Activated T-helper 1 cell treated with anti-CD3 and anti-CD28 coated beads, Interleukin-2, amount 50 U/mL, for 16 hours (primary cell): ENCODE measurements at regions not wholly inside any gene's neighbourhood (a gene's known extent, or its start where the extent isn't known, plus 50 kb on each side); places are given as distances from the start of the nearest gene placed in this dataset.

Experiments
- DNase-seq, 2 donors: peaks; one replicate each; pipeline ENCODE4 v3.0.0-alpha.2; 2020; ENCODE audit warnings: low read depth in 1 of 2, low spot score in 1 of 2

DNA sequence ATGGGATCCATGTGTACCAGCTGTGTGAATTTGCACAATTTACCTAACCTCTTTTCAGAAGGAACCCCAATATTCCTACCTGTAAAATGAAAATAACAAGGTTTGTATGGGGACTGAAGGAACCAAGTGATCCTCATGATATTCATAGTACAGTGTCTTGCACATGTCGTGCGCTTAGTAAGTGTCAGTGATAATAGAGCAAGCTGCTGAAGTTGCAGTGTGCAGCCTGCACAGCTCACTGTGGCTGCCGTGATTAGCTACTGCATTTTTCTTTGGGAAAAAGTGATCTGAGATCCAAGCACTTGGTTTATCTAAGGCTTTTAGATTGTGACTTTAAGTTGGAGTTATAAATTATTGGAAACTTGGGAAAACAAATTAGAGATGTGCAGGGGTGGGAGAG is 135.9 kb upstream of the FRY start:
- DNase-seq: no peak

DNA sequence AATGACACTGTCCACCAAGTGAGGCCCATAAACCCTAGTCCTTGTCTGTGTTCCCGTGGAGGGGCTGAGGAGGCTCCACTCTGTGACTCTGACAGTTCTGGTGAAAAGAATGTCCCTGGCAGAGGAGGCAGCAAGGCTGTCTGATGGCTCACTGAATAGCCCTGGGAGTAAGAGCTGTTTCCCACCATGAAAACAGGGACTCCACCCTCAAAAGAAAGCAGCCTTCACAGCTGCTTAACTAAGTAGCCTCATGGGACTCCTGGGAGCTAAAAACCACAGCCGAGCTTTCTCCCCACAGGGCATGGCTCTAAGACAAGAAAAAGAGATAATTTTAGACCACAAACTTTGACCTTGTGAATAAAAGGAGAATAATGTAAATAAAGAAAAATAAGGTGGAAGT is 135.1 kb upstream of the FRY start:
- no peak for DNase-seq

DNA sequence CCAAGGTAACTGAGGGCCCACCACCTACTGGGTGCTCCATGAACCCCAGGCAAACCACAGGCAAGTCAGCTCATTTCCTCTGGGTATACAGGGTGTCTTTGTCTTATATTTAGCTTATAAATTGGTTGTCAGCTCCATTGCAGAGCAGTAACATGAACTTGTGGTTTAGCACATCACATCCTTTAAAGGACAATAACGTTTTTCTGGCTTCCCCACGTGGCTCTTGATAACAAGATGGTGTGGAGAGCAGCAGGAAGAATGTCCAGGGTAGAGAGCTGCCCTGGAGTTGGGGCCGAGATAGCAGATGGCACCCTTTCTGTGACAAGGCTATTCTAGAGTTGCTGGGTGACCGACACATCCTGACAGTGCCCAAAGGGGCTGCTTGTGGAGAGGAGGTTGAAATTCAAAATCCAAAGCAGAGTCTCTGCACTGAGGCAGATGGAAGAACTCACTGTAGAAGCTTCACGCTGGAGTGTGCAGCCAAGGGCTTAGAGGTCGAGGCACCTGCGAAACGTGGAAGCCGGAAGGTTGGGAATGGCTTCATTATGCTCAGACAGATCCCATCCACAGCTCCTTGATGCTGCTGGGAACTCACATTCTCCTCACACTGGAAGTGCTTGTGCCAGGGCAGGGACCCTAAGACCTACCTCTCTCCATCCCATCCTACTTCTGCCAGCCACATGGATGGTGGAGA is 133.0 kb upstream of the FRY start:
- no peak for DNase-seq

DNA sequence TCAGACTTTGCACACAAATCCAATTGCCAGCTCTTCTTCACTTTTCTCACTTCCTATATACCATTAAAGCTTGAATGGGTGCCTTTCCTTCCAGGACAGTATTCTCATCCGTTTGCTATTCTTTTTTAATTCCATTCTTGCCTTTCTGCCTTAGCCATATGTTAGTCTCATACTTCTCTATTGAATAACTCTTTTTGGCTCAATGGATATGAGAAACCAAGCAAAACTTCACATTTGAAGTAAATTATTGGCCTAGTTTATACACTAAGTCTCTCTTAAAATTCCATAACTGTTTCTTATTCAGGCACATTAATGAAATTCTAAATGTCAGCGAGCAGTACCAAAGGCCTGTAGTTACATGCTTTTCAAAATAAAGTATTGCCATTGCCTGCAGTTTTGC is 129.6 kb upstream of the FRY start:
- DNase-seq: no peak

DNA sequence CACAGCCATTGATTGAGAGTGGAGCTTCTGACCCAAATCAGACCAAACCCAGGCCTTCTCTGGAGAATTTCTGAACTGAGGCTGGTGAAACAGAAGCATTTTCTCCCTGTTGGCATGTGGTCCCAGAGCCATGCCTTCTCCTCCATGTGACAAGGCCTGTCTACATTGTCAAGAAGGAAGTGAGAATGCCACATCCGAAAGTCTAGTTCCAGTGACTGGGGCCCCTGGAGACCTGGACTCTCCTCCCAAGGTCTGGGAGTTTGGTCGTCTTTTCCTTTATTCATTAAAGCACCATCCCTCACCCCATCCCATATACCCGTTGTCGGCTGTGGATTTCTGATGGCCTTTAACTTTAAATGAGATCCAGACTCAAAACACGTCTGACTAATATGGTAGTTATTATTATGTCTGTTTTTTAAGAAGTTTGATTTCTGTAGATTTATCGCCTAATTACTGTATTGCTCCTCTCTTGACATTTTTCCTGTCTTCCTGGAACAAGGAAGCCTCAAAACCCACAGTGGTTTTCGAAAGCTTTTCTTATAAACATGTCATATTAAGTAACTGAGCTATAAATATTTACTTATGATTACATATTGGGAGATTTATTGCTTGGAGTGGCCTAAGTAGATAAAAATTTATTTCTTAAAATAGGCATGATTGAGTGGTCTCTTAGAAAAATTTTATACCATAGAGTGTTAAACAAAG is 128.3 kb upstream of the FRY start:
- no peak for DNase-seq

DNA sequence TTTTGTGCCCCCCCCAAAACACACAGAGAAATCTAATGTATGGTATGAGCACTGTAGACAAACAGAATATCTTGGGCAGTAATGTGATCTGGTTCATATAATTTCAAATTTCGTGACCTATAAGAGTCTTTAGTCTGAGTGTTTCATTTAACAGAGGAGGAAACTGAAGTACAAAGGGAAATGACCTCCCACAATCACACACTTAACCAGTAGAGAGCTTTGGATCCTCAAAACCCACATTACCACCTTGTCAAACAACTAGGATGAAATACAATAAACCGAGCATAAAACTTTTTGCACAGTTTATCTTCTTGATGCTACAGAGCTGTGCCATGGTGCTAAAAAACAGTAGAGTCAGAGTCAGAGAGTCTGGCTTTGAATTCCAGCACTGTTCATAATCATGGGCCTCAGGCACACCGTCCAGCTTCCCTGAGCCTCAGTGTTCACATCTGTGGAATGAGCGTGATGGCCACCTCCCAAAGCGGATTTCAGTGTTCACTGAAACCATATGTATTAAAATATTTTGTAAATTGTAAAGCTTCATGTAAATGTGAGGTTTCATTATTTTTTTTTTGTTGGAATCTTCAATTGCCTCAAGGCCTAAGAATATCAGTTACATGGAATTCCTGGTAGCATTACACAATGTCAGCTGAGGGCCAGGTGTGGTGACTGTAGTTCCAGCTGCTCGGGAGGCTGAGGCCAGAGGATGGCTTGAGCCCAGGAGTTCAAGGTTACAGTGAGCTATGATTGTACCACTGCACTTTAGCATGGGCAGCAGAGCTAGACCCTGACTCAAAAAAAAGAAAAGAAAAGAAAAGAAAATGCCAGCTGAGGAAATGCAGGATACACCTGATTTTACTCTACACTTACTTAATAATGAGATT is 126.4 kb upstream of the FRY start:
- no peak for DNase-seq

DNA sequence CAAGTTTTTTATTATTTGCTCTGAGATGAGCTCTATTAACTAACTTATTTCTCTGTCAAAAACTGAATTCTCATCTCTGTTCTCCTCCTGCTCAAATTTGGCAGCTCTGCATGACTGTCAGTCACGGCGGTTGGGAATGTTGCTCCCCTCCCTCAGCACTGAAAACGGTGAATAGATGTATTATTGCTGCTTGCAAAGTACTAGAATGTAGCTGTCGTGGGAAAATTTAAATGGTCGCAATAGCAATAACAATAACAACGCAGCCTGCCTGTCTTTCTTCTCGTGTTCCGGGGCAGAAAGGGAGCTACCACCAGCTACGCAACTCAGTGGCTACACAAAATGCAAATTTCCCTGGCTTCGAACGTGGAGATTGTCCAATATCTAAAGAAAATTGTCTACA is 125.6 kb upstream of the FRY start:
- DNase-seq: no peak

DNA sequence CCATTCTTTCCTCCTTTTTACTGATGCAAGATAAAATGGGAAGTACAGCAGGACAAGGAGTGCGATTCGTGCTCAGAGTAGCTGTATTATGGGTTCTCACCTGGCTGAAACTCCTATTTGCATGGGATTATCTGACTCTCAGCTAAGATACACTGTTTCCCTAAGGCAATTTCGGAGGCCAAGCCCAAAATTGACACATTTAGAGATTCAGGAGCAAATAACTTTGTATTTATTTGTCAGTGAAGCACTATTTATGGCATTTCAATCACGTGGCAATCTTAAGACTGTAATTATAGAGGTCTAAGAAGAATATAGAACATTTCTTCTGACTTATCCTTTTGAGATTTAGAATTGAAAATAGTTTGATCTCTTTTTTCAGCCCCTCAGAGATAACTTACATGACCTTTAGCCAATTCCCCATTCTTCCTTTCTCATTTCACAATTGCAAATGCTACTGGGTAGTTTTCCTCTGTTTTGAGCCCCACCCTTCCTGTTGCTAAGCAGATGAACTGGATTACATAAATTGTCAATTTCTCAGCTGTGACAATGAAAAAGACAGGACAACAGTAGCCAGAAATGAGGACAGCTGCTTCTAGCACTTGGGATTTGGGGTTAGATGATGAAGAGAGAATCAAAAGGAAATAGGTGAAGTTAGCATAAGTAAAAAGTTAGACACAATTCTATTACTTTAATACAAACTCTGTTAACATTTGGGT is 122.7 kb upstream of the FRY start:
- no peak for DNase-seq

DNA sequence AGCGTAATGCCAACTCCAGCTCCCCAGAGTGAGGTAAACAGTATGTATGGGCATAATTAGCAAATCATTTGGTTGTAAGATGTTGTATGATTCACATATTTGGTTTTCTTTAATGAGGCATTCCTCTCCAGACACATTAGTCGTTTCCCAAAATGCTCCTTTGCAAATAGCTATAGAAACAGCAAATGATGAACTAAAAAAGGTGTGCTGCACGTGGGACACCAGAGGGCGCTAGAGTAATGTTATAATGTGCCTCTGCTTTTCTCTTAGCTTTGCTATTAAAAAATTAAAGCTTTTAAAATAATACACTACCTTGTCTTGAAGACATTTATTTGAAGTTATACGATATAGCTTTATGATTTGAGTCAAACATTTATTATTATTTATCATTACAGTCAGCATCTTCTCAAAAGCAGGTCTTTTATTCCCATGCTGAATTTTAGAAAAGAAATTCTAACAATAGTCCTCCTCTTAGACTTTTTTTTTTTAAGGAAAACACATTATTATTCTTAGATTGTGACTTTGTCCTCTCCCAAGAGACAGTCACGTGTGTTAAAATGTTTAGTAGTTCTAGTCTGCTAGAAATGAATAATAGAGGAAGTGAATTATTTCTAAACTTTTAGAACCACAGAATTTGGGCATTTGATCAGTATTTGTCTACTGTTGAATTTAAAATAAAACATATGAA is 121.6 kb upstream of the FRY start:
- DNase-seq: peak in 1 of 2 donors; percentile 5

DNA sequence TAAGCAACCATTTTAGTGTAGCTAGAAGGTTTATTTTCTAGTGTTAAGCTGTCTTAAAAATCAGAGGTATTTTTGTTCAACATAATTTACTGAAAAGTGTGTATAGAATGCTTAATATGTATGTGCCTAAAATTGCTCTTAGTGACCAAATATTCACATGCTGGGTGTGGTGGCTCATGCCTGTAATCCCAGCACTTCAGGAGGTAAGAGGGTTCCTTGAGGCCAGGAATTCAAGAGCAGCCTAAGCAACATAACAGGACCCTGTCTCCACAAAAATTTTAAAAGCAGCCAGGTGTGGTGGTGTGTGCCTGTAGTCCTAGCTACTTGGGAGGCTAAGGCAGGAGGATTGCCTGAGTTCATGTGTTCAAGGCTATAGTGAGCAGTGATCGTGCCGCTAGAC is 120.9 kb upstream of the FRY start:
- DNase-seq: no peak

DNA sequence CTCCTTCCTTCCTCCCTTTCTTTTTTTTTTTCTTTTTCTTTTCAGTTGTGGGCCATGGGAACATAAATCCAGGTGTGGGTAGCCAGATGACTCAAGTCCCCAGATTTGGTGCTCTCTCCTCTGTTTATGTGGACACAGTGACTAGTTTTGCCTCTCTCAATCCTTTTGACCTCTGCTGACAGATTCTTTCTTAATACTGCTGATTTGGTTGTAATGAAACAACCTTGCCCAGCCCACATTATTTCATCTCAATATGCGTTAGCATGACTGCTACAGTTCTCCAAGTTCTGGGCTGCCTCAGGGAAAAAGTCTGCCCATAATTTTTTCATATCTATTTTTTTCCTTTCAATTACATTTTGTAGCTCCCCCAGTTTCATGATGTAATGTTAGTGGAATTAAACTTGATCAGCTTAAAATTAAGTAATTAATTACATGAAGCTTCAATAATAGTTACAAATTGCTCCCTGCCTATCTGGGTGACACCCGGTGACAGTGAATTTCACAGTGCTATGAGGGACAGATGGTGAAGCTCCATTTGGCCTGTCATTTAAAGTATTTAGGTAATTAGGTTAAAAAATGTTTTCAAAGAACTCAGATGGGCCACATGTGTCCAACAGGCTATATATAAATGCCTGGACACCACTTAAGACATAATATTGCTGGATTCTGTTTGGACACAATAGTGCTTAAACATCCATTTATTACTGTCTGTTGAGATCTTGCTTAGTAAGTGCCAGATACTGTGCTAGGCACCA is 118.8 kb upstream of the FRY start:
- no peak for DNase-seq

DNA sequence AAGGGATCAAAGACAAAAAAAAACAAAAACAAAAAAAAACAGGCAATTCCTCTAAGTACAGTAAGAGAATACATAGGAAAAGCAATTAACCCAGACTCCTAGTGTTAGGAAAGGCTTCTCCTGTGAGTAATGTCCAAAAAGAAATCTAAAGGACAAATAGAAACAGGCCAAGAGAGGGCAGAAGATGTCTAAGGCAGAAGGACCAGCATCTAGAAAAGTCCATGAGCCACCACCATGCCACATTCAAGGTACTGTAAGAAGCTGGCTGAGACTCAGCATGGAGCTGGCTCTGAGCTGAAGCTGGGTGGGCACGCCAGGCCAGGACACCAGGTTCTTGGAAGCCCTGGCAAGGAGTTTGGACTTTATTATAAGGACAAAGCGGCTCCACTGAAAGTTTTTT is 118.1 kb upstream of the FRY start:
- DNase-seq: no peak

DNA sequence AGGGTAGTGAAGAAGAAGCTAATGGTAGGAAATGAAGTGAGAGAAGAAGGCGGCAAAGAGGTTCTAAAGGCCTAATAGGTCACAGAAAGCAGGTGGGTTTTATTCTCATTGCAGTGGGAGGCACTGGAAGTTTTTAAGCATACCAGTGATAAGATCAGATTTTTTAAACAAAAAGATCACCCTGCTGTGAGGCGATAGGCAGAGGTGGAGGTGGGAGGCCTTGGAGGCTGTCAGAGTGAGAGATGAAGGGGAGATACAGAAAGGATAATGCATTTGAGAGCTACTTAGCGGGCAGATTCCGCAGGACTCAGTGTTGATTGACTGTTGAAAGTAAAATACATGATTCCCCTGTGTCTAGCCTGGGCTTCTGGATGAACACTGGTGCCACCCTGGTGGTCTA is 116.7 kb upstream of the FRY start:
- no peak for DNase-seq

DNA sequence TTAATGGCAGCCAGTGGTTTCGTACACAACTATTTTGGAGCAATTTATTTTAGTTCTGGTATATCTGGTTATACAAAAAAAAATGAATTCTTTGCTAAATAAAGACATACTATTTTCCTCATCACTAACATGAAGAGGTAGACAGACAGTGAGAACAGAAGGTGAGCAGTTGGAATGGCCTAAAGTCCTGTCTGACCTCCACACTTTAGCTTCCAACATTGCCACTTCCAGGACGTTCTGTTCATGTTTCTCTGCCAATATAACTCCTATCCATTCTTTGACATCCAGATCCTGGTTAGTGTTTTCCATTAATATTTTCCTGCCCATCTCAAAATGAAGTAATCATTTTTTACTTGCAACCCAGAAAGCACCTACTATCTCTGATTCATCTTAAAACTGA is 112.9 kb upstream of the FRY start:
- no peak for DNase-seq

DNA sequence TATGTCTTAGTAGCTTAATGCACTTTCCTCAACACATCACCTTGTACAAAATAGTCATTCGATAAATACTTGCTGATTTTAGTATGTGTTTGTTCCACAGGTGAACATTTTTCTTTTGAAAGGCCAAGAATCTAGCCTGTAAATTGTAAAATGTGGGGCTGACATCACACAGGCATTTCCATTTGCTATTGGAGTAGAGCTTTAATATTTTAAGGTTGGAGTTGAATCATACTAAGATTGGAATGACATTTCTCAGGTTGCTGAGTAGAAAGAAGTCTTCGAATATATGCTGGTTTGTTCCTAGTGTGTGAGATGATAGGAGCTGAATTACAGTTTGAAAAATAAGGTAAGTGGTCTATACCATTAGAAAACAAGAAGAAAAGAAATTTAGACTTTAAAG is 112.3 kb upstream of the FRY start:
- no peak for DNase-seq

DNA sequence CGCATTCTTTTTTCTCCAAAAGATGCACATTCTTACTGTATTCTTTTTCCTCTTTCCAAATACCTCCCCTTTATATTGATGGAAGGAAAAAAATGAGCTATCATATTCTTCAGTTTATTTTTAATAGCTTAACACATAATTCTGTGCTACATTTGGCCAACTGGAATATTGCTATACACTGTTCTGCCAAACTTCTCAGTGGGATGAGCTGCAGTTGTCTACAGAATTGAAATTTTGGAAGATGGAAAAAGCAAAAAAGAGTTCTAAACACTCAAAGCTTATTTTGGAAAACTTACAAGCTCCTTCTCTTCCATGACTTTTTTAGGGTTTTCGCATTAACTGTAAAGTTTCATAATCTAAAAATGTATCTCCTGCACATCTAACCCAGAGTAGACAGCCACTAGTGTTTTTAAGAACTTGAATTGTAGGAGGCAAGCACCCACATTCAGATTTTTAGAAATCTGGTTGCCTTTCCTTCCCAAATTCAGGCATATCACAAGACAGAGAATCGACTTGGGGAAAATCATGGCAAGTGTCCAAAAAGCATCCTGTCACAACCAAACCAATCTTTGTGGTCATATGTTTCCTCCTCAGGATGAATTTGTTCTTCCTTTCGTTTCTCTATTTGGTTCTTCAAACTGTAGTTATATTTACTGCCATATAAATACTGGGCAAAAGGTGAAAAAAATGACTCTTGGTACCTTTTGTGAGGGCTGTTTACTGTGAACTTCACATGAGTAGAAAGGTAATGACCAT is 111.4 kb upstream of the FRY start:
- no peak for DNase-seq

DNA sequence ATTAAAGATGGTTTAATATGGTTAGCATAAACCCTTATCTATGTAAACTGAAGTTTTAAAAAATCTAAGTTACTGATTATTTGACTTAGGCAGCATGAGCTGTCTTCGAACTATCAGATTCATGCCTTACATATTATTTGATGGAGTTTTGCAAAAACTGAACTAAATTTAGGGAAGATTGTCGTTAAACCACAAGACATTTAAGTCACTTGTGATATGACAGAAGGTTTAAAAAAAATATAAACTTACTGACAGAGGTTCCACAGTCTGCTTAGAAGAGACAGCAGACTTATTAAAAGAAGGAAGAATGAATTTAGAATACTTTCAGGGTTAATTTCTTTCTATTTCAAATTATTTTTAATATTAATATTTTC is 110.9 kb upstream of the FRY start:
- DNase-seq: no peak

DNA sequence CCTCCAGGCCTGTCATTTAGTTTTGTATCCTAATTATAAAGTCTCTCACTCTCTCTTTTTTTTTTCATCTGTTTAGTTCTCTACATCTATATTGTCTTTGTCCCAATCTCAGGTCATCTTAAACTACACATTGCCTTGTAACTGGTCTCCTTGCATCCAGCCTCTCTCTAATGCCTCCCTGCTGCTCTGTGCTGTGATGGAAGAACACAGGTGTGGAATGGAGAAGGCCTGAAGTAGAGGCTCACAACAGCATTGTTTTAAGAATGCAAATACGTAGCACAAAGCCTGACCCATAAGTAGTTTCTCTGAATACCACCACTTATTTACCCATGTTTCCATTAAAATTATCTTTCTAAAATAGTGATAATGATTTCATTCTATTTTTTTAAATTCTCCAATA is 108.8 kb upstream of the FRY start:
- no peak for DNase-seq

DNA sequence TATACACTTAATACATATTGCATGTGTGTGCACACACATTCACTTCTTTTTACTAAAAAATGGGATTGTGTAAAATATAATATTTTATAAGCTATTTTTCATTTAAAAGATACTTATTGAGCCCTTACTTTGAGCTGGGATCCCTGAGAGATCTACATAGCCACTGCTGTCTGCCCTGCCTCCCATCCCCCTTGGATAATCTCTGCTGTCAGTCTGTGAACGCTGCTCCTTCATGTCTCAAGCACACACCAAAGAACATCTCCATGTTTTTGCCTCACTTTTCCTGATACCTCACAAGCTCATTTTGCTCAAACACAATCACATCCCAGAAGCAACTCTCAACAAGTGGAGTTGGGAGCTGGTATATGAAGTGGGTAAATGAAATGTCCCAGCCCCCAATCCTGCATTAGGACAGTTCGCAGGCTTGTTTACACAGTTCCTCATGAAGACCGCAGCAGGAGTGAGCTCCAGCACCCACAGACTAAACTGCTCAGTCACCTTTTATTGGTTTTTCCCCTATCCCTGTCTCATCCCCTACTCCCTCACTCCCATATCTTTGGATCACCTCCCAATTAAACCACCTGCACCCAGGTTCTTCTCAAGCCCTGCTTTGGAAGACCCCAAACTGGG is 108.3 kb upstream of the FRY start:
- DNase-seq: no peak
